ENCODE measurements at regions not wholly inside any gene's neighbourhood (a gene's known extent, or its start where the extent isn't known, plus 50 kb on each side); places are given as distances from the start of the nearest gene placed in this dataset.
A peak's percentile ranks its signal among the peaks of the same experiment; 100 is the strongest.

GRCh38 chr18:45381282-45381681 lies 234.0 kb upstream of the SLC14A2 start:
- no peak for DNase-seq (ENCODE audit: insufficient read length, low spot score)
- no peak for FAIRE-seq
- TF ChIP-seq PAX5 (IDR thresholded peaks at IDR 0.05; ENCODE audit: insufficient read depth, low read length, severe bottlenecking): no peak
- no peak for TF ChIP-seq POU2F2 (IDR thresholded peaks at IDR 0.05; ENCODE audit: low read depth, low read length)
- TF ChIP-seq TAF1 (IDR thresholded peaks at IDR 0.05; ENCODE audit: low read depth, low read length): no peak
- no peak for TF ChIP-seq POLR2AphosphoS5 (IDR thresholded peaks at IDR 0.05; ENCODE audit: low read depth, low read length)
- no peak for TF ChIP-seq POLR2A (IDR thresholded peaks at IDR 0.05; ENCODE audit: low read depth, low read length)
- no peak for TF ChIP-seq SPI1 (IDR thresholded peaks at IDR 0.05; ENCODE audit: low read depth, low read length)

GRCh38 chr18:45383228-45383627 lies 232.0 kb upstream of the SLC14A2 start:
- no peak for FAIRE-seq
- TF ChIP-seq SPI1 (IDR thresholded peaks at IDR 0.05; ENCODE audit: low read depth, low read length) (no peak), POU2F2 (IDR thresholded peaks at IDR 0.05; ENCODE audit: low read depth, low read length) (no peak), TAF1 (IDR thresholded peaks at IDR 0.05; ENCODE audit: low read depth, low read length) (no peak), POLR2AphosphoS5 (IDR thresholded peaks at IDR 0.05; ENCODE audit: low read depth, low read length) (no peak), POLR2A (IDR thresholded peaks at IDR 0.05; ENCODE audit: low read depth, low read length) (no peak), PAX5 (IDR thresholded peaks at IDR 0.05; ENCODE audit: insufficient read depth, low read length, severe bottlenecking) (no peak)
- DNase-seq (ENCODE audit: insufficient read length, low spot score): no peak

DNA sequence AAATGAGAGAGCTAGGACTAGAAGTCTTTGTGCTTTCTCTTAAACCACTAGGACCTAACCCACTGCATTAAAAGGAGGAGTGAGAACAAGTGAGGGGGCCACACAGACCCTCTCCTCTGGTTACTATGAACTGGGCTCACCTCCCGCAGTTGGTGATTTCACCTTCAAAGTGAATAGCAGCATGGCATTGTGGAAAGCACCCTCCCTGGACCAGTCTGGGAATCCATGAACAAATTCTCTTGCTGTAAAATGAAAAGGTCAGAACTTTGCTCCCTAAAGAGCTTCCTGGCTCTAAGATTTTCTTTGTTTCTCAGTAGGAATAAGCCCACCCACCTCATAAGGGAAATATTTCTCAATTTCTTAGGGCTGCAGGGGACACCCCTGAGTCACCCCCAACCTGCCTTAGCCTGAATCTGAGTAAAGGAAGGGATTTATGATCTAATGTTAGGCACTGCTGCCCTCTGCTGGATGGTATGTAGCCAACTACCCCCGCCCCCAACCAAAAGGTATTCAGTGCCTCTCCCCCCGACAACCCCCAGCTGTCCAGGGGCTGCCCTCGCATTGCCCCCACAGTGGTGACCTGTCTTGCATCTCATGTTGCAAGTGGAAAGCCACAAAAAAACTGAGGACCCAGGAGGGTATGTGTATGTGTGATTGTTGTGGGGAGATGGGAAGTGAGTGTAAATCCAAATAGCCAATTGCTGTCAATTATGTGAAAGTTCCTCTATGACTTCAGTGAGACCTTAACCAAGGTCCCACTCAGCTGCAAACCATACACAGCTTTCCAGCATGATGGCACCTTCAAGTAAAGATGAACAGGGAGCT lies 230.9 kb upstream of the SLC14A2 start:
- DNase-seq (ENCODE audit: insufficient read length, low spot score): peak; percentile 9
- no peak for TF ChIP-seq POLR2AphosphoS5 (IDR thresholded peaks at IDR 0.05; ENCODE audit: low read depth, low read length)
- no peak for TF ChIP-seq PAX5 (IDR thresholded peaks at IDR 0.05; ENCODE audit: insufficient read depth, low read length, severe bottlenecking)
- no peak for TF ChIP-seq TAF1 (IDR thresholded peaks at IDR 0.05; ENCODE audit: low read depth, low read length)
- no peak for TF ChIP-seq SPI1 (IDR thresholded peaks at IDR 0.05; ENCODE audit: low read depth, low read length)
- TF ChIP-seq POU2F2 (IDR thresholded peaks at IDR 0.05; ENCODE audit: low read depth, low read length): no peak
- no peak for TF ChIP-seq POLR2A (IDR thresholded peaks at IDR 0.05; ENCODE audit: low read depth, low read length)
- peak; percentile 80 for FAIRE-seq

DNA sequence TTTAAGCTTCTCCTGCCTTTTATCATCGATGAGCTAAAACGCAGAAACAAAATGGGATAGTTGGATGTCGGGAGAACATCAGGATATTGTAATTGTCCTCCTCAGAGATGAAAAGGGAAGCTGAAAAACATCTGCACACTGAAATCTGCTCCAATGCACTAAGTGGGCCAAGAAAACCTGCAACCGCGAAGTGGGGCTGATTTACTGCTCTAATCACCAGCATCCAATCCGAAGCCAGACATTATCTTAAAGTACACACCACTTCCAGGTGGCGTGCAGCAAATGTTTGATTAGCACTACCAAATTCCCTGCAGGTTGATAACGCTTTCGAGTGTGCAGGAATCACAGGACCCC lies 230.3 kb upstream of the SLC14A2 start:
- DNase-seq (ENCODE audit: insufficient read length, low spot score) (no peak), FAIRE-seq (no peak)
- TF ChIP-seq TAF1 (IDR thresholded peaks at IDR 0.05; ENCODE audit: low read depth, low read length): no peak
- TF ChIP-seq POLR2AphosphoS5 (IDR thresholded peaks at IDR 0.05; ENCODE audit: low read depth, low read length): no peak
- TF ChIP-seq SPI1 (IDR thresholded peaks at IDR 0.05; ENCODE audit: low read depth, low read length): no peak
- TF ChIP-seq POLR2A (IDR thresholded peaks at IDR 0.05; ENCODE audit: low read depth, low read length): no peak
- no peak for TF ChIP-seq PAX5 (IDR thresholded peaks at IDR 0.05; ENCODE audit: insufficient read depth, low read length, severe bottlenecking)
- no peak for TF ChIP-seq POU2F2 (IDR thresholded peaks at IDR 0.05; ENCODE audit: low read depth, low read length)

DNA sequence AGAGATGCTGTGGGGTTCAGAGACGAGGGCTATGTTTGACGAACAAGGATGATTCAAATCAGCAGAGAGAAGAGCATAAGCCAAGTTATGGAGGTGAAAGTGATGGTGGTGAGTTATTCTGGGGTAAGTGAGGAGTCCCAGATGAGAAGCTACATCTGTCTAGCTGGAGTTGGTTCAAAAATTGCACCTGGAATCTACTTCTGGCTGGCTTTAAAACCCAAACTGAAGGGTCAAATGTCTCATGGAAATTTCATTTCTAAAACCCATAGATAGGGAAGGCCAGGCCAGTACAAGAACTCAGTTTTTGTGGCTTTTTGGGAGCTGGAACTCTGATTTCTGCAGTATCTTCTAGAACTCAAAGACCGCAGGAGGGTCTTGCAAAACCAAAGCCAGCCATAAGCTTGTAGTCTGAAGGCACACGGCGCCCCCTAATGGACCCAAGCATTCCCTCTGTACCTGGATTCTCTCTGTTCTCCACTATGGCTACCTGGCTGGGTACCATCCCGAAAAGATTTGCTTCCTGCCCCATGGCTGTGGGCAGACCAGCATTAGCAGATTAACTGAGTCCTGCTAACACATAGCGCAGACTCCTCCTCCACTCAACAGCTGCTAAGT lies 229.1 kb upstream of the SLC14A2 start:
- TF ChIP-seq SPI1 (IDR thresholded peaks at IDR 0.05; ENCODE audit: low read depth, low read length) (no peak), POLR2A (IDR thresholded peaks at IDR 0.05; ENCODE audit: low read depth, low read length) (no peak), TAF1 (IDR thresholded peaks at IDR 0.05; ENCODE audit: low read depth, low read length) (no peak), PAX5 (IDR thresholded peaks at IDR 0.05; ENCODE audit: insufficient read depth, low read length, severe bottlenecking) (no peak), POLR2AphosphoS5 (IDR thresholded peaks at IDR 0.05; ENCODE audit: low read depth, low read length) (no peak), POU2F2 (IDR thresholded peaks at IDR 0.05; ENCODE audit: low read depth, low read length) (no peak)
- FAIRE-seq: no peak
- DNase-seq (ENCODE audit: insufficient read length, low spot score): no peak

DNA sequence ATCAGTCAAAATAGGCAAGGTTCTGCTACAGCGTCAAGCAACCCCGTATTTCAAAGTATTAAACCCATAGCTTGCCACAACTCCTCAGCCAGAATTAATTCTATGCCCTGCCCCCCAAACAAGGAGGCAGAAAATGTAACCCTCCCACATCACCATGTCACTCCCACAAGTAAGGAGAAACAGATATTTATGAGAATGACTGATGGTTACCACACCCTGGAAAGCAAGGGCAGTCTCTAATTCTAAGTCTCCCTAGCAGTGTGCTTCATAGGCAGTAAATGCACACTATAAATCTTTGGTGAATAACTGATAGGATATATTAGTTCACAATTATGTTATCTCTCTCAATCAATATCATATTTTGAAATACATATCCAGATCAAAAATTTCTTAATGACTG lies 228.0 kb upstream of the SLC14A2 start:
- no peak for FAIRE-seq
- no peak for DNase-seq (ENCODE audit: insufficient read length, low spot score)
- no peak for TF ChIP-seq TAF1 (IDR thresholded peaks at IDR 0.05; ENCODE audit: low read depth, low read length)
- TF ChIP-seq POU2F2 (IDR thresholded peaks at IDR 0.05; ENCODE audit: low read depth, low read length): no peak
- TF ChIP-seq POLR2AphosphoS5 (IDR thresholded peaks at IDR 0.05; ENCODE audit: low read depth, low read length): no peak
- TF ChIP-seq POLR2A (IDR thresholded peaks at IDR 0.05; ENCODE audit: low read depth, low read length): no peak
- no peak for TF ChIP-seq PAX5 (IDR thresholded peaks at IDR 0.05; ENCODE audit: insufficient read depth, low read length, severe bottlenecking)
- TF ChIP-seq SPI1 (IDR thresholded peaks at IDR 0.05; ENCODE audit: low read depth, low read length): no peak

GRCh38 chr18:45398448-45398847 lies 216.8 kb upstream of the SLC14A2 start:
- FAIRE-seq: no peak
- TF ChIP-seq POU2F2 (IDR thresholded peaks at IDR 0.05; ENCODE audit: low read depth, low read length): no peak
- no peak for TF ChIP-seq TAF1 (IDR thresholded peaks at IDR 0.05; ENCODE audit: low read depth, low read length)
- TF ChIP-seq SPI1 (IDR thresholded peaks at IDR 0.05; ENCODE audit: low read depth, low read length): no peak
- no peak for TF ChIP-seq PAX5 (IDR thresholded peaks at IDR 0.05; ENCODE audit: insufficient read depth, low read length, severe bottlenecking)
- no peak for TF ChIP-seq POLR2AphosphoS5 (IDR thresholded peaks at IDR 0.05; ENCODE audit: low read depth, low read length)
- TF ChIP-seq POLR2A (IDR thresholded peaks at IDR 0.05; ENCODE audit: low read depth, low read length): no peak
- no peak for DNase-seq (ENCODE audit: insufficient read length, low spot score)

- DNase-seq (ENCODE audit: insufficient read length, low spot score): no peak
- TF ChIP-seq PAX5 (IDR thresholded peaks at IDR 0.05; ENCODE audit: insufficient read depth, low read length, severe bottlenecking) (no peak), TAF1 (IDR thresholded peaks at IDR 0.05; ENCODE audit: low read depth, low read length) (no peak), SPI1 (IDR thresholded peaks at IDR 0.05; ENCODE audit: low read depth, low read length) (no peak)
- FAIRE-seq: no peak
These were observed 216.1 kb upstream of the SLC14A2 start for GRCh38 chr18:45399146-45399545.

DNA sequence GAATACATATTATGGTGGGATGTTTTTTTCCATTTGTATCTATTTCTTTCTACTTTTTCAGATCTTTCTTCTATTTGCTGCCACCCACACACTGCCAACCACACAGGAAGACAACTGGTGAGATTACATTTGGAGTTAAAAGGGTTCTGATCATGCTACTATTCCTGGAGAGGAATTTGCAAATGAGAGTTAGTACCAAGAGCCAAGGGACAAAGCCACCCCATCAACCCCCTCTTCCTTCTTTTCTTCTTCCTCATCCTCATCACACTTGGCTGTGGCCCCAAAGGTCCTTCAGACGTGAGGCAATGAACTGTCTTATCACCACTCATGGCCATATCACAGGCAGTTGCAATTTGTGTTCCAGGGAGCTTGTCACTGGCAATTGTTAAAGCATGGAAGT lies 215.6 kb upstream of the SLC14A2 start:
- DNase-seq (ENCODE audit: insufficient read length, low spot score): no peak
- no peak for FAIRE-seq
- no peak for TF ChIP-seq POLR2AphosphoS5 (IDR thresholded peaks at IDR 0.05; ENCODE audit: low read depth, low read length)
- no peak for TF ChIP-seq POLR2A (IDR thresholded peaks at IDR 0.05; ENCODE audit: low read depth, low read length)
- no peak for TF ChIP-seq TAF1 (IDR thresholded peaks at IDR 0.05; ENCODE audit: low read depth, low read length)
- no peak for TF ChIP-seq PAX5 (IDR thresholded peaks at IDR 0.05; ENCODE audit: insufficient read depth, low read length, severe bottlenecking)
- no peak for TF ChIP-seq POU2F2 (IDR thresholded peaks at IDR 0.05; ENCODE audit: low read depth, low read length)
- no peak for TF ChIP-seq SPI1 (IDR thresholded peaks at IDR 0.05; ENCODE audit: low read depth, low read length)
